ENCODE measurements at regions not wholly inside any gene's neighbourhood (a gene's known extent, or its start where the extent isn't known, plus 50 kb on each side); places are given as distances from the start of the nearest gene placed in this dataset.

GRCh38 chr7:65800890-65801341 lies 72.0 kb upstream of the VKORC1L1 start:
- TF ChIP-seq CTCF (IDR thresholded peaks at IDR 0.05; ENCODE audit: low read length) (no peak), EZH2 (IDR thresholded peaks at IDR 0.05; ENCODE audit: borderline replicate concordance, low read length) (no peak)
